GM18511 (cell line): ENCODE measurements at regions not wholly inside any gene's neighbourhood (a gene's known extent, or its start where the extent isn't known, plus 50 kb on each side); places are given as distances from the start of the nearest gene placed in this dataset.
"Not testable (repeated sequence)": the region's sequence is repeated elsewhere in the genome, so short reads cannot be mapped to it uniquely, and the experiment has no call there.

ENCODE experiments used
- ATAC-seq: cut with Tn5 transposase; IDR thresholded peaks from one replicate; pipeline ENCODE4 v1.9.1; 2021; ENCODE audit warnings: mild to moderate bottlenecking, moderate library complexity; ENCODE audit not compliant: unreplicated experiment

- not testable (repeated sequence) for ATAC-seq
These were observed 87.8 kb downstream of the TENT5D start for GRCh38 chrX:80508083-80508482.

GRCh38 chrX:80511969-80512760 lies 91.9 kb downstream of the TENT5D start:
- peak; percentile 42 for ATAC-seq

- peak; percentile 27 for ATAC-seq
These were observed 92.7 kb downstream of the TENT5D start for GRCh38 chrX:80512924-80513323.

GRCh38 chrX:80513625-80514024 lies 93.4 kb downstream of the TENT5D start:
- ATAC-seq, result no peak

GRCh38 chrX:80537096-80537495 lies 116.8 kb downstream of the TENT5D start:
- ATAC-seq, result no peak

- peak; percentile 93 for ATAC-seq
These were observed 130.5 kb downstream of the TENT5D start for GRCh38 chrX:80550722-80551121.

- no peak for ATAC-seq
These were observed 135.9 kb downstream of the TENT5D start for GRCh38 chrX:80556148-80556547.

- no peak for ATAC-seq
These were observed 152.4 kb downstream of the TENT5D start for GRCh38 chrX:80572636-80573035.

- no peak for ATAC-seq
These were observed 153.0 kb downstream of the TENT5D start for GRCh38 chrX:80573275-80573674.

- ATAC-seq, result not testable (repeated sequence)
These were observed 154.3 kb downstream of the TENT5D start for GRCh38 chrX:80574486-80575086.

GRCh38 chrX:80576267-80576666 lies 156.0 kb downstream of the TENT5D start:
- no peak for ATAC-seq

GRCh38 chrX:80576806-80577533 lies 156.7 kb downstream of the TENT5D start:
- ATAC-seq, result no peak

GRCh38 chrX:80578517-80579105 lies 158.4 kb downstream of the TENT5D start:
- ATAC-seq, result peak; percentile 71

- not testable (repeated sequence) for ATAC-seq
These were observed 170.7 kb downstream of the TENT5D start for GRCh38 chrX:80590992-80591391.

GRCh38 chrX:80602036-80602860 lies 182.0 kb downstream of the TENT5D start:
- ATAC-seq, result no peak
